Erythroblast (primary cell): ENCODE measurements at regions not wholly inside any gene's neighbourhood (a gene's known extent, or its start where the extent isn't known, plus 50 kb on each side); places are given as distances from the start of the nearest gene placed in this dataset.

ENCODE experiments used
- GATA1 ChIP-seq: IDR thresholded peaks from 2 replicates; pipeline ENCODE4 v1.6.1; 2011; ENCODE audit warnings: low read depth, mild to moderate bottlenecking, control low read depth, low read length, moderate library complexity
- POLR2A ChIP-seq: IDR thresholded peaks from 2 replicates; pipeline ENCODE4 v1.6.1; 2011; ENCODE audit warnings: mild to moderate bottlenecking, low read length

DNA sequence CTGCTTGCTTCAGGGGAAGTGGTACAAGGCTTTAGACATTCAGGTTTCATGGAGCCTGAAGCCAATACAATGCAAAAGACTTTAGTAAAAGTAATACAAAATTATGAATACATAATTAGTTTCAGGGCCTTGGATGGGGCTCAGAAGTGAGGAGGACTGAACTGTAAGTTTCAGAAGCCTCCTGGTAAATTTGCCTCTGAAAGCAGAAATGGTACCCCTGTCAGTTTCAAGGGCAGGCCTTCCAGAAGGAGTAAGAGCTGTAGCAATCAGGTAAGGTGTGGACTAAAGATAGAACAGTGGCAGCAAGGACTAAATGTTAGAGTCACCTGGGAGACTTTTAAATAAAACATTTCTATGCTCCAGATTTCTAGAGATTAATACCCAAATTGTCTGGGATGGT lies 402.5 kb upstream of the GOLIM4 start:
- TF ChIP-seq POLR2A (no peak), GATA1 (no peak)
